Osteoblast (primary cell): ENCODE measurements at regions not wholly inside any gene's neighbourhood (a gene's known extent, or its start where the extent isn't known, plus 50 kb on each side); places are given as distances from the start of the nearest gene placed in this dataset.

ENCODE experiments used
- DNase-seq: peaks from one replicate; pipeline ENCODE4 v3.0.0; 2011; ENCODE audit warnings: low spot score, mixed read lengths; ENCODE audit not compliant: insufficient read length; ENCODE audit errors: missing footprints
- H2AFZ ChIP-seq: 2 replicates; pipeline ENCODE4 v1.6.0; 2011; ENCODE audit warnings: mild to moderate bottlenecking, low read length
- H3K27ac ChIP-seq: 2 replicates; pipeline ENCODE4 v1.5.1; 2011; ENCODE audit warnings: mild to moderate bottlenecking, low read depth, low read length, moderate library complexity
- H3K27me3 ChIP-seq: 2 replicates; pipeline ENCODE4 v1.6.0; 2012; ENCODE audit warnings: mild to moderate bottlenecking, control low read depth, inconsistent platforms, low read length, moderate library complexity; ENCODE audit not compliant: insufficient read depth
- H3K36me3 ChIP-seq: 2 replicates; pipeline ENCODE4 v1.5.1; 2011; ENCODE audit warnings: mild to moderate bottlenecking, low read length, control low read depth, moderate library complexity; ENCODE audit not compliant: insufficient read depth
- H3K4me1 ChIP-seq: 2 replicates; pipeline ENCODE4 v1.5.1; 2011; ENCODE audit warnings: mild to moderate bottlenecking, low read length, control low read depth, moderate library complexity; ENCODE audit not compliant: insufficient read depth
- H3K4me2 ChIP-seq: 2 replicates; pipeline ENCODE4 v1.6.0; 2011; ENCODE audit warnings: mild to moderate bottlenecking, low read length; ENCODE audit not compliant: insufficient read depth
- H3K4me3 ChIP-seq: fragments of 200-600 bp; sonication (generic); 3 replicates; pipeline ENCODE4 v1.5.1; 2012; ENCODE audit warnings: mild to moderate bottlenecking, low read length, inconsistent platforms; ENCODE audit not compliant: insufficient read depth
- H3K79me2 ChIP-seq: 2 replicates; pipeline ENCODE4 v1.6.0; 2012; ENCODE audit warnings: mild to moderate bottlenecking, low read length, control low read depth, inconsistent platforms; ENCODE audit not compliant: insufficient read depth
- H3K9me3 ChIP-seq: 2 replicates; pipeline ENCODE4 v1.5.1; 2011; ENCODE audit warnings: low read depth, low read length, control low read depth
- H4K20me1 ChIP-seq: 2 replicates; pipeline ENCODE4 v1.6.0; 2012; ENCODE audit warnings: mild to moderate bottlenecking, low read length, control low read depth; ENCODE audit not compliant: insufficient read depth
- TF ChIP-seq, protein P1 (sequence below): IDR thresholded peaks from 2 replicates; pipeline ENCODE4 v1.5.1; 2011; ENCODE audit warnings: mild to moderate bottlenecking, low read depth, low read length, moderate library complexity; ENCODE audit errors: extremely low read depth

DNA sequence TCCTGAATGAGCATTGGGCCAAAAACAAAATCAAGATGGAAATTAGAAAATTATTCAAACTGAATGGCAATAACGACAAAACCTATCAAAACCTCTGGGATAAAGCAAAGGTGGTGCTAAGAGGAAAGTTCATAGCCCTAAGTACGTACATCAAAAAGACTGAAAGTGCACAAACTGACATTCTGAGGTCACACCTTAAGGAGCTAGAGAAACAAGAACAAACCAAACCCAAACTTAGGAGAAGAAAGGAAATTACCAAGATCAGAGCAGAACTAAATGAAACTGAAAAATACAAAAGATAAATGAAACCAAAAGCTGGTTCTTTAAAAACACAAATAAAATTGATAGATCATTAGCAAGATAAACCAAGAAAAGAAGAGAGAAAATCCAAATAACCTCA is 1543.5 kb upstream of the ACVR2A start:
- TF ChIP-seq, protein P1, sequence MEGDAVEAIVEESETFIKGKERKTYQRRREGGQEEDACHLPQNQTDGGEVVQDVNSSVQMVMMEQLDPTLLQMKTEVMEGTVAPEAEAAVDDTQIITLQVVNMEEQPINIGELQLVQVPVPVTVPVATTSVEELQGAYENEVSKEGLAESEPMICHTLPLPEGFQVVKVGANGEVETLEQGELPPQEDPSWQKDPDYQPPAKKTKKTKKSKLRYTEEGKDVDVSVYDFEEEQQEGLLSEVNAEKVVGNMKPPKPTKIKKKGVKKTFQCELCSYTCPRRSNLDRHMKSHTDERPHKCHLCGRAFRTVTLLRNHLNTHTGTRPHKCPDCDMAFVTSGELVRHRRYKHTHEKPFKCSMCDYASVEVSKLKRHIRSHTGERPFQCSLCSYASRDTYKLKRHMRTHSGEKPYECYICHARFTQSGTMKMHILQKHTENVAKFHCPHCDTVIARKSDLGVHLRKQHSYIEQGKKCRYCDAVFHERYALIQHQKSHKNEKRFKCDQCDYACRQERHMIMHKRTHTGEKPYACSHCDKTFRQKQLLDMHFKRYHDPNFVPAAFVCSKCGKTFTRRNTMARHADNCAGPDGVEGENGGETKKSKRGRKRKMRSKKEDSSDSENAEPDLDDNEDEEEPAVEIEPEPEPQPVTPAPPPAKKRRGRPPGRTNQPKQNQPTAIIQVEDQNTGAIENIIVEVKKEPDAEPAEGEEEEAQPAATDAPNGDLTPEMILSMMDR, result no peak
- Histone ChIP-seq H3K4me3 (no peak overlapping the region), H3K27me3 (no peaks in the 10 kb centered on the region), H3K4me2 (no peak overlapping the region), H3K4me1 (no peaks in the 10 kb centered on the region), H3K9me3 (no peaks in the 10 kb centered on the region), H3K36me3 (no peaks in the 10 kb centered on the region), H3K79me2 (no peaks in the 10 kb centered on the region), H2AFZ (no peak overlapping the region), H4K20me1 (no peaks in the 10 kb centered on the region), H3K27ac (no peak overlapping the region)
- DNase-seq, result no peak

DNA sequence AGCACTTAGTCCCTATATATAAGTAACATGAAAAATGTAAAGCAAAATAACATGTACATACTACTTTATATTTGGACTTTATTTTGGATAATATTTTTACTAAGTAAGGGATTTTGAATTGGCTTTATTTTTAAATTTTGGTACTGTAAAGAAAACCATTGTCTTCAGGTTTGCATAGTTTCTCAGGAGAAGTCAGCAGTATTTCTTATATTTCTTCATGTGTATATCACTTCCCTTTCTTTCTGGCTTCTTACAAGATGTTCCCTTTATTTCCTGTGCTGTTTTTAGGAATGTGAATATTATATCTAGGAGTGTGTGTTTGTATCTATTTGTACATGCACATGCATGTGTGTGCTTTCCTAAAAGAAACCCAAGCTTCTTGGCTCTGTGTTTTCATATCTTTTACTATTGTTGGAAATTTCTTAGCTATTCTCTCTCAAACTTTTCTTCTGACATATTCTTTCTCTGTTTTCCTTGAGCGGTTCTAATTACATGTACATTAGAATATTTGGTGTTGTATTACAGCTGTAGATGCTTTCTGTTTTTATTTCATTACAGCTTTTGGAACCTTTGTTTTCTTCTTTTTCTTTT is 1549.7 kb upstream of the ACVR2A start:
- no peak overlapping the region for H3K4me2 ChIP-seq
- DNase-seq, result no peak
- TF ChIP-seq, protein P1, result no peak
- no peaks in the 10 kb centered on the region for H4K20me1 ChIP-seq
- H3K4me1 ChIP-seq, result no peaks in the 10 kb centered on the region
- H3K79me2 ChIP-seq, result no peaks in the 10 kb centered on the region
- no peak overlapping the region for H2AFZ ChIP-seq
- H3K27me3 ChIP-seq, result no peaks in the 10 kb centered on the region
- H3K27ac ChIP-seq, result no peak overlapping the region
- peaks cover 3% of the 10 kb centered on the region for H3K9me3 ChIP-seq
- H3K4me3 ChIP-seq, result no peak overlapping the region
- no peaks in the 10 kb centered on the region for H3K36me3 ChIP-seq

- H3K4me3 ChIP-seq, result no peak overlapping the region
- no peak for DNase-seq
- H3K36me3 ChIP-seq, result no peaks in the 10 kb centered on the region
- TF ChIP-seq, protein P1, result no peak
- no peak overlapping the region for H3K4me2 ChIP-seq
- H2AFZ ChIP-seq, result peak overlapping the region; percentile 30
- no peak overlapping the region for H3K27ac ChIP-seq
- no peaks in the 10 kb centered on the region for H3K79me2 ChIP-seq
- H3K27me3 ChIP-seq, result no peaks in the 10 kb centered on the region
- H4K20me1 ChIP-seq, result no peaks in the 10 kb centered on the region
- no peaks in the 10 kb centered on the region for H3K9me3 ChIP-seq
- H3K4me1 ChIP-seq, result no peaks in the 10 kb centered on the region
Observed at GRCh38 chr2:146287281-146287680, 1557.5 kb upstream of the ACVR2A start.

GRCh38 chr2:146278881-146279280 is 1565.9 kb upstream of the ACVR2A start:
- H3K79me2 ChIP-seq, result no peaks in the 10 kb centered on the region
- H3K4me2 ChIP-seq, result no peak overlapping the region
- no peaks in the 10 kb centered on the region for H3K36me3 ChIP-seq
- TF ChIP-seq, protein P1, result no peak
- no peaks in the 10 kb centered on the region for H3K27me3 ChIP-seq
- H3K4me3 ChIP-seq, result no peak overlapping the region
- DNase-seq, result no peak
- no peak overlapping the region for H3K27ac ChIP-seq
- H4K20me1 ChIP-seq, result no peaks in the 10 kb centered on the region
- no peaks in the 10 kb centered on the region for H3K4me1 ChIP-seq
- no peak overlapping the region for H2AFZ ChIP-seq
- H3K9me3 ChIP-seq, result no peaks in the 10 kb centered on the region
